K562 (cell line): ENCODE measurements at regions not wholly inside any gene's neighbourhood (a gene's known extent, or its start where the extent isn't known, plus 50 kb on each side); places are given as distances from the start of the nearest gene placed in this dataset.

Source experiments
- ATAC-seq: fragments of 200-7000 bp; cut with Tn5 transposase; 3 replicates; pipeline ENCODE4 v1.9.1; 2020; ENCODE audit warnings: moderate library complexity
- BruUV-seq: library from RNA; stranded (reverse); fragments of 400-500 nt; replicated peaks from 2 replicates; lab custom pipeline; 2021; lab: Mats Ljungman, UMichigan
- CTCF ChIA-PET: fragments of 300-600 bp; formaldehyde crosslinking; extraction: SDS; loops from one replicate; lab custom pipeline; 2021; ENCODE audit warnings: low intra/inter-chr PET ratio; lab: Yijun Ruan, JAX
- POLR2A ChIA-PET: fragments of 300-600, 350-650 bp; sonication (Branson Sonifier 250); formaldehyde crosslinking; extraction: SDS; loops from one replicate; lab custom pipeline; 2021; ENCODE audit warnings: antibody characterized with exemption, inconsistent platforms; lab: Yijun Ruan, JAX
- DNase-seq, 4 experiments: peaks; one replicate each; pipeline versions ENCODE4 v3.0.0 to v3.0.0-alpha.2; 2011 to 2018; ENCODE audit warnings: low spot score in 3 of 4, mixed read lengths in 3 of 4; ENCODE audit errors: extremely low read depth in 1 of 4
- FAIRE-seq: peaks from 2 replicates; lab custom pipeline; 2011; peaks lifted over from hg19 to GRCh38; lab: Jason Lieb, UNC
- H2AFZ ChIP-seq: 2 replicates; pipeline ENCODE4 v1.6.0; 2011; ENCODE audit warnings: low read depth, low read length, control low read depth, inconsistent platforms
- H3K27ac ChIP-seq: fragments of 200-600 bp; 3 replicates; pipeline ENCODE4 v1.8.0; 2011; ENCODE audit warnings: low read depth, mild to moderate bottlenecking, control low read depth, inconsistent platforms, low read length, moderate library complexity, mixed read lengths; ENCODE audit errors: extremely low read depth
- H3K27me3 ChIP-seq, 2 experiments: fragments of 300-600 bp in 1 of 2; 2 replicates in 1 of 2; 3 replicates in 1 of 2; pipeline versions ENCODE4 v1.6.0 to v1.8.0; 2011; ENCODE audit warnings: inconsistent platforms in 2 of 2, low read length in 2 of 2, mild to moderate bottlenecking in 1 of 2, mixed read lengths in 1 of 2, moderate library complexity in 1 of 2; ENCODE audit not compliant: control insufficient read depth in 2 of 2, insufficient read depth in 2 of 2
- H3K36me3 ChIP-seq: fragments of 300-600 bp; 3 replicates; pipeline ENCODE4 v1.8.0; 2011; ENCODE audit warnings: mild to moderate bottlenecking, low read length, inconsistent platforms; ENCODE audit not compliant: control insufficient read depth, insufficient read depth
- H3K4me1 ChIP-seq, 2 experiments: fragments of 200-600 bp in 1 of 2; replicated peaks in 1 of 2; 2 replicates in 1 of 2; 3 replicates in 1 of 2; pipeline versions ENCODE4 v1.5.1 to v1.8.0; 2011; ENCODE audit warnings: inconsistent platforms in 2 of 2, low read length in 2 of 2, mild to moderate bottlenecking in 1 of 2, mixed read lengths in 1 of 2, moderate library complexity in 1 of 2; ENCODE audit not compliant: control insufficient read depth in 2 of 2, insufficient read depth in 2 of 2
- H3K4me2 ChIP-seq: 2 replicates; pipeline ENCODE4 v1.6.1; 2011; ENCODE audit warnings: low read length, control low read depth, inconsistent platforms, mixed read lengths; ENCODE audit not compliant: insufficient read depth
- H3K4me3 ChIP-seq: fragments of 200-600 bp; sonication (generic), shearing (Covaris generic); 2 replicates; pipeline ENCODE4 v1.5.1; 2016; ENCODE audit warnings: control low read depth, inconsistent platforms
- H3K79me2 ChIP-seq: fragments of 200-600 bp; 3 replicates; pipeline ENCODE4 v1.8.0; 2011; ENCODE audit warnings: low read length, inconsistent platforms; ENCODE audit not compliant: control insufficient read depth, insufficient read depth
- H3K9ac ChIP-seq, 2 experiments: 2 replicates each; pipeline versions ENCODE4 v1.6.0 to v1.6.1; 2011; ENCODE audit warnings: low read depth in 2 of 2, low read length in 2 of 2, control low read depth in 1 of 2, inconsistent platforms in 1 of 2, mild to moderate bottlenecking in 1 of 2, mixed read lengths in 1 of 2; ENCODE audit not compliant: insufficient read depth in 1 of 2
- H3K9me1 ChIP-seq: one replicate; pipeline ENCODE4 v1.6.0; 2011; ENCODE audit warnings: inconsistent platforms, mild to moderate bottlenecking, low read length, moderate library complexity; ENCODE audit not compliant: control insufficient read depth, insufficient read depth
- H3K9me3 ChIP-seq: replicated peaks from 2 replicates; pipeline ENCODE4 v1.5.1; 2011; ENCODE audit warnings: low read depth, low read length, inconsistent platforms; ENCODE audit not compliant: control insufficient read depth, insufficient read depth
- H4K20me1 ChIP-seq: replicated peaks from 2 replicates; pipeline ENCODE4 v1.6.1; 2011; ENCODE audit warnings: low read length, inconsistent platforms, mixed read lengths; ENCODE audit not compliant: control insufficient read depth, insufficient read depth
- CHD7 ChIP-seq: fragments of 200-600 bp; sonication (generic); IDR thresholded peaks from one replicate; pipeline ENCODE4 v1.6.1; 2012; ENCODE audit warnings: mild to moderate bottlenecking, low read depth, low read length, inconsistent platforms
- ZNF12 ChIP-seq: sonication (generic); formaldehyde crosslinking; IDR thresholded peaks from 2 replicates; pipeline ENCODE4 v1.4.0; 2020; ENCODE audit warnings: mild to moderate bottlenecking, missing genetic modification reagents
- WGBS: fragments of 100-300 bp; shearing (Covaris generic); methylation state at CpG from one replicate; pipeline ENCODE4 v1.1.6; 2016; ENCODE audit warnings: low coverage, mixed read lengths; ENCODE audit not compliant: insufficient coverage; ENCODE audit errors: missing lambda C conversion rate; 5-methylcytosine and 5-hydroxymethylcytosine counted together
- in situ Hi-C: fragments of 300-500 bp; cut with MboI; formaldehyde crosslinking; loops from 4 replicates; pipeline ENCODE4 v1.15.0; 2018; ENCODE audit warnings: inconsistent platforms, mixed read lengths
- intact Hi-C: fragments of 100-400 bp; cut with micrococcal nuclease; formaldehyde crosslinking; loops from 2 replicates; pipeline ENCODE4 v1.14.2; 2022

GRCh38 chr13:64029343-64030093 is 2613.9 kb upstream of the PCDH20 start:
- no peak for FAIRE-seq
- BruUV-seq = no TSS peak
- no peak for DNase-seq
- ATAC-seq = no peak
- Histone ChIP-seq H3K27me3 (no peaks in the 10 kb centered on the region), H4K20me1 (no peaks in the 10 kb centered on the region), H2AFZ (no peak overlapping the region), H3K4me1 (no peaks in the 10 kb centered on the region), H3K79me2 (no peaks in the 10 kb centered on the region), H3K27ac (no peak overlapping the region), H3K4me2 (no peak overlapping the region), H3K9me1 (no peaks in the 10 kb centered on the region), H3K4me3 (no peak overlapping the region), H3K9me3 (no peaks in the 10 kb centered on the region), H3K36me3 (no peaks in the 10 kb centered on the region), H3K9ac (no peak overlapping the region)
- in situ Hi-C loops = no loop called here
- ChIA-PET CTCF (no interaction called here), POLR2A (no interaction called here)
- intact Hi-C loops = no loop called here
- WGBS = 79% methylated on average over 13 of the region's 19 CpGs
- TF ChIP-seq CHD7 (no peak), ZNF12 (CRISPR knock-in tag) (no peak)
